ENCODE measurements at regions not wholly inside any gene's neighbourhood (a gene's known extent, or its start where the extent isn't known, plus 50 kb on each side); places are given as distances from the start of the nearest gene placed in this dataset.
"Not testable (repeated sequence)": the region's sequence is repeated elsewhere in the genome, so short reads cannot be mapped to it uniquely, and the experiment has no call there.

DNA sequence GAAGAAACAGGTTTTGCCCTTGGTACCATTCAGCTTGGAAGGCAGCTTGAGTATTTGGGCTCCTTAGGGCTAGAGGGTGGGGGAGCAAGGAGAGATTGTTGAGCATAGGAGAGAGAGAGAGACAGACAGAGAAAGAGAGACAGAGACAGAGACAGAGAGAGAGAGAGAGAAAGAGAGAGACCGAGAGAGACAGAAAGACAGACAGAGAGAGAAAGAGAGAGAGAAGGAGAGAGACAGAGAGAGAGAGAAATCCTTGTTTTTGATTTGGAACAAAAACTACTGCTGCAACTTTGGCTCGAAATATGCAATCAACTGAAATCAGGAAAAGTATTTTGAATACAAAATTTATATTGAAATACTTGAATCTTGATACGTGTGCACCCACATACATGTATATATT, 85.8 kb upstream of the ZNF536 start:
- Histone ChIP-seq H3K27me3 (ENCODE audit: control insufficient read depth, insufficient read depth, low read length) (no peaks in the 10 kb centered on the region), H3K4me3 (ENCODE audit: low read depth, low read length) (no peak overlapping the region), H3K36me3 (ENCODE audit: control insufficient read depth, insufficient read depth, low read length) (no peaks in the 10 kb centered on the region)
- ChIA-PET CTCF (no interaction called here), POLR2A (no interaction called here)
- no peak for DNase-seq (ENCODE audit: low read depth)
- TF ChIP-seq, protein P1, sequence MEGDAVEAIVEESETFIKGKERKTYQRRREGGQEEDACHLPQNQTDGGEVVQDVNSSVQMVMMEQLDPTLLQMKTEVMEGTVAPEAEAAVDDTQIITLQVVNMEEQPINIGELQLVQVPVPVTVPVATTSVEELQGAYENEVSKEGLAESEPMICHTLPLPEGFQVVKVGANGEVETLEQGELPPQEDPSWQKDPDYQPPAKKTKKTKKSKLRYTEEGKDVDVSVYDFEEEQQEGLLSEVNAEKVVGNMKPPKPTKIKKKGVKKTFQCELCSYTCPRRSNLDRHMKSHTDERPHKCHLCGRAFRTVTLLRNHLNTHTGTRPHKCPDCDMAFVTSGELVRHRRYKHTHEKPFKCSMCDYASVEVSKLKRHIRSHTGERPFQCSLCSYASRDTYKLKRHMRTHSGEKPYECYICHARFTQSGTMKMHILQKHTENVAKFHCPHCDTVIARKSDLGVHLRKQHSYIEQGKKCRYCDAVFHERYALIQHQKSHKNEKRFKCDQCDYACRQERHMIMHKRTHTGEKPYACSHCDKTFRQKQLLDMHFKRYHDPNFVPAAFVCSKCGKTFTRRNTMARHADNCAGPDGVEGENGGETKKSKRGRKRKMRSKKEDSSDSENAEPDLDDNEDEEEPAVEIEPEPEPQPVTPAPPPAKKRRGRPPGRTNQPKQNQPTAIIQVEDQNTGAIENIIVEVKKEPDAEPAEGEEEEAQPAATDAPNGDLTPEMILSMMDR (IDR thresholded peaks at IDR 0.05; ENCODE audit: insufficient read depth, low read depth, low read length), result no peak

DNA sequence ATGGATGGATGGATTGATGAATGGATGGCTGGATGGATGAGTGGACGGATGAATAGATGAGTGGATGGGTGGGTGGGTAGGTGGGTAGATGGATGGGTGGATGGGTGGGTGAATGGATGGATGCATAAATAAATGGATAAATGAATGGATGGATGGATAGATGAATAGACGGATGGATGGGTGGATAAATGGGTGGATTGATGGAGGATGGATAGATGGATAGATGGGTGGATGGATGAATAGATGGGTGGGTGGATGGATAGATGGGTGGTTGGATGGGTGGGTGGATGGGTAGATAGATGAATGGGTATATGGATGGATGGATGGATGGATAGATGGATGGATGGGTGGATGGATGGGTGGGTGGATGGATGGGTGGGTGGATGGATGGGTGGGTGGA, 84.9 kb upstream of the ZNF536 start:
- no peak for DNase-seq (ENCODE audit: low read depth)
- ChIA-PET CTCF (no interaction called here), POLR2A (no interaction called here)
- H3K4me3 ChIP-seq (ENCODE audit: low read depth, low read length), result no peak overlapping the region
- TF ChIP-seq, protein P1 (IDR thresholded peaks at IDR 0.05; ENCODE audit: insufficient read depth, low read depth, low read length), result no peak
- no peaks in the 10 kb centered on the region for H3K27me3 ChIP-seq (ENCODE audit: control insufficient read depth, insufficient read depth, low read length)
- H3K36me3 ChIP-seq (ENCODE audit: control insufficient read depth, insufficient read depth, low read length), result no peaks in the 10 kb centered on the region

DNA sequence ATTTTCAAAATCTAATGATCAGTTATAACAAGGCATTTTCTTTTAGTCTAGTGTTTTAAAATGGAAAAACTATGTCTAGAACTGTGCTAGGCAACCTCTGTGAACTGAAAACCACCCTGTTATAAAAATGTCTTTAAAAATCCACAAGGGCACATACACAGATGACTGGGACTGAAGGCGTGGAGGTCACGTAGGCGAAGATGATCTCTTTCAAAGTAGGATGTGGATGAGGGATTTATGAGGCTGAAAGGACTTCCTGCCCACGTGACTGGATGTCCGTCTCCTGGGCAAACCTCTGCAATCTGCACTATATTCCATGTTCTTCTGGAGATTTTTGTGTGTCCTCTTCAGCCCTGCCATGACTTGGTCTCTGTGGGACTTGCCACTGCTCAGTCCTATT, 84.2 kb upstream of the ZNF536 start:
- H3K27me3 ChIP-seq (ENCODE audit: control insufficient read depth, insufficient read depth, low read length), result no peaks in the 10 kb centered on the region
- no peak overlapping the region for H3K4me3 ChIP-seq (ENCODE audit: low read depth, low read length)
- no peak for DNase-seq (ENCODE audit: low read depth)
- TF ChIP-seq, protein P1 (IDR thresholded peaks at IDR 0.05; ENCODE audit: insufficient read depth, low read depth, low read length), result no peak
- ChIA-PET POLR2A (no interaction called here), CTCF (no interaction called here)
- no peaks in the 10 kb centered on the region for H3K36me3 ChIP-seq (ENCODE audit: control insufficient read depth, insufficient read depth, low read length)

DNA sequence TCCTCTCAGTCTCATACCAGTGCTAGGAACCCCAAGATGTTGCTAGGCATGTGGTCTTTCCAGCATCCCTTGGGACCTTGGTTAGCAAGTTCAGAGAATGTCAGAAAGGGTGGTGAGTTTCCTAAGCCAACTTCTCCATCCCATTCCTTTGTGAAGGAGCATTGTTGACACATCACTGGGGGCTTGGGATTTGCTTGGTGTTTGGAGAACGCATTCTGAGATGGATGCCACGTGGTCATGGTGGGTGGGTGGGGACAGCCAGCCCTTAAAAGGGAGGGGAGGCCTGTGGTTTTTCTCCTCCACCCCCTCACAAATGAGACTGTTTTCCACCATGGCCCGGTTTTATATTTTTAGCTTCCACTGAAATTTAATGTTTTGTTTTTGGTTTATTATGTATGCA, 83.3 kb upstream of the ZNF536 start:
- TF ChIP-seq, protein P1 (IDR thresholded peaks at IDR 0.05; ENCODE audit: insufficient read depth, low read depth, low read length), result no peak
- H3K36me3 ChIP-seq (ENCODE audit: control insufficient read depth, insufficient read depth, low read length), result no peaks in the 10 kb centered on the region
- H3K4me3 ChIP-seq (ENCODE audit: low read depth, low read length), result no peak overlapping the region
- CTCF ChIA-PET, result no interaction called here
- DNase-seq (ENCODE audit: low read depth), result no peak
- no peaks in the 10 kb centered on the region for H3K27me3 ChIP-seq (ENCODE audit: control insufficient read depth, insufficient read depth, low read length)
- POLR2A ChIA-PET, result no interaction called here

DNA sequence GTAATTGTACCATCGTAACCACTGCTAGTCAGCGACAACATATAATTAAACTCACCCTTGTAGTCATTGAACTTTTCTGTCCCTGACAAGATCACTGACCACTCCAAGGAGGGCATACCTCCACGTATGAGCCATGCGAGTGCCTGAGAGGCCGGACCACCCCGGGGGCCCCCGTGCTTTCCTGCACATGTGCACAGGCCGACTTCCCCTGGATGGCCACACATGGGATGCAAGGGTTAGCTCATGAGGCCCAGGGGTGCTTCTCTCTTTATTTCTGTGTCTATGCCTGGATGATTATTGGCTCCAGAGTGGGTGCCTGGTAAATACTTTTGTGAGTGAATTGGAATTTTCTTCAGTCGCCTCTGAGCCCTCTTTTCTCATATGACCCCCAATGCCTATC, 82.8 kb upstream of the ZNF536 start:
- H3K27me3 ChIP-seq (ENCODE audit: control insufficient read depth, insufficient read depth, low read length), result no peaks in the 10 kb centered on the region
- no peaks in the 10 kb centered on the region for H3K36me3 ChIP-seq (ENCODE audit: control insufficient read depth, insufficient read depth, low read length)
- ChIA-PET CTCF (no interaction called here), POLR2A (no interaction called here)
- no peak for DNase-seq (ENCODE audit: low read depth)
- H3K4me3 ChIP-seq (ENCODE audit: low read depth, low read length), result no peak overlapping the region
- TF ChIP-seq, protein P1 (IDR thresholded peaks at IDR 0.05; ENCODE audit: insufficient read depth, low read depth, low read length), result no peak

DNA sequence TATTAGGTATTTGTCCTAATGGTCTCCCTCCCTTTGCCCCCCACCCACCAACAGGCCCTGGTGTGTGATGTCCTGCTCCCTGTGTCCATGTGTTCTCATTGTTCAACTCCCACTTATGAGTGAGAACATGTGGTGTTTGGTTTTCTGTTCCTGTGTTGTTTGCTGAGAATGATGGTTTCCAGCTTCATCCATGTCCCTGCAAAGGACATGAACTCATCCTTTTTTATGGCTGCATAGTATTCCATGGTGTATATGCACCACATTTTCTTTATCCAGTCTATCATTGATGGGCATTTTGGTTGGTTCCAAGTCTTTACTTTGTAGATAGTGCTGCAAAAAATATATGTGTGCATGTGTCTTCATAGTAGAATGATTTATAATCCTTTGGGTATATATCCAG, 81.4 kb upstream of the ZNF536 start:
- H3K36me3 ChIP-seq (ENCODE audit: control insufficient read depth, insufficient read depth, low read length); H3K27me3 ChIP-seq (ENCODE audit: control insufficient read depth, insufficient read depth, low read length); DNase-seq (ENCODE audit: low read depth); CTCF ChIA-PET; POLR2A ChIA-PET; H3K4me3 ChIP-seq (ENCODE audit: low read depth, low read length): not testable (repeated sequence)
